DND-41 (cell line): ENCODE measurements at regions not wholly inside any gene's neighbourhood (a gene's known extent, or its start where the extent isn't known, plus 50 kb on each side); places are given as distances from the start of the nearest gene placed in this dataset.

Experiments
- ATAC-seq: fragments of 200-7000 bp; cut with Tn5 transposase; 3 replicates; pipeline ENCODE4 v1.9.1; 2021; ENCODE audit warnings: low read depth; ENCODE audit not compliant: insufficient read depth
- DNase-seq: peaks from one replicate; pipeline ENCODE4 v3.0.0-alpha.2; 2020
- H2AFZ ChIP-seq: 2 replicates; pipeline ENCODE4 v1.6.0; 2012; ENCODE audit warnings: low read depth, low read length
- H3K27ac ChIP-seq: 2 replicates; pipeline ENCODE4 v1.5.1; 2012; ENCODE audit warnings: low read length, inconsistent platforms
- H3K27me3 ChIP-seq: fragments of 200-600 bp; sonication (generic); 2 replicates; pipeline ENCODE4 v1.6.0; 2012; ENCODE audit warnings: low read length, mild to moderate bottlenecking, inconsistent platforms; ENCODE audit not compliant: insufficient read depth, poor library complexity
- H3K36me3 ChIP-seq: 2 replicates; pipeline ENCODE4 v1.5.1; 2012; ENCODE audit warnings: low read length, inconsistent platforms; ENCODE audit not compliant: insufficient read depth
- H3K4me1 ChIP-seq: 2 replicates; pipeline ENCODE4 v1.5.1; 2012; ENCODE audit warnings: mild to moderate bottlenecking, low read length; ENCODE audit not compliant: insufficient read depth
- H3K4me2 ChIP-seq: 2 replicates; pipeline ENCODE4 v1.6.0; 2012; ENCODE audit warnings: mild to moderate bottlenecking, moderate library complexity, low read length, inconsistent platforms; ENCODE audit not compliant: insufficient read depth
- H3K4me3 ChIP-seq, 2 experiments: fragments of 200-600 bp in 1 of 2; shearing (Covaris generic) in 1 of 2; 2 replicates each; pipeline ENCODE4 v1.5.1; 2012 to 2016; ENCODE audit warnings: inconsistent platforms in 2 of 2, low read length in 2 of 2, mild to moderate bottlenecking in 2 of 2, low read depth in 1 of 2, moderate library complexity in 1 of 2
- H3K79me2 ChIP-seq: 2 replicates; pipeline ENCODE4 v1.6.0; 2012; ENCODE audit warnings: low read length, inconsistent platforms; ENCODE audit not compliant: insufficient read depth
- H3K9ac ChIP-seq: 2 replicates; pipeline ENCODE4 v1.6.0; 2012; ENCODE audit warnings: low read depth, mild to moderate bottlenecking, inconsistent platforms, low read length, moderate library complexity
- H3K9me3 ChIP-seq: 2 replicates; pipeline ENCODE4 v1.5.1; 2012; ENCODE audit warnings: low read length, moderate library complexity, mild to moderate bottlenecking, inconsistent platforms; ENCODE audit not compliant: insufficient read depth, severe bottlenecking
- H4K20me1 ChIP-seq: 2 replicates; pipeline ENCODE4 v1.6.0; 2012; ENCODE audit warnings: low read length; ENCODE audit not compliant: insufficient read depth
- EZH2 ChIP-seq: IDR thresholded peaks from 3 replicates; pipeline ENCODE4 v1.6.1; 2012; ENCODE audit warnings: borderline replicate concordance, low read depth, mild to moderate bottlenecking, moderate library complexity, low read length, inconsistent platforms; ENCODE audit not compliant: severe bottlenecking
- TF ChIP-seq, protein P1 (sequence below): IDR thresholded peaks from 2 replicates; pipeline ENCODE4 v1.5.1; 2012; ENCODE audit warnings: borderline replicate concordance, low read length, moderate library complexity, mild to moderate bottlenecking; ENCODE audit not compliant: poor library complexity, severe bottlenecking; ENCODE audit errors: extremely low read depth

DNA sequence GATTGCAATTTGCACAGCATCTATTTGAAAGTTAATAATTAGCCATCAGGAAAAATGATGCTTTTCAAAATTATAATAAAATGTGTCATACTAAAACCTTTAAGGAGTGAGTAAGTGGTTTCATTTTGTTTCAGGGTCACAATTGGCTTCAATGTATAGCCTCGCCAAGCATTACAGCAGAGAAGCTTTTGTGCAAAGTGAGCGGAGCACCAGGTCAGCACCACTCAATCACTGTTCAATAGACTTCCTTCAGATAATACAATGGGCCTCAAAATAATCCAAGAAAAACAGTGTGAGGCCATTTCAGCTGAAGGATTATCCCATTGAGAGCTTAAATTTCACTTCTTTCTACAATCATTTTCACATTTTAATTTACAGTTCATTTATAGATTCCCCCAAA lies 409.2 kb upstream of the SLIT2 start:
- no peak for ATAC-seq
- Histone ChIP-seq H3K4me2 (no peak overlapping the region), H3K9me3 (no peaks in the 10 kb centered on the region)

DNA sequence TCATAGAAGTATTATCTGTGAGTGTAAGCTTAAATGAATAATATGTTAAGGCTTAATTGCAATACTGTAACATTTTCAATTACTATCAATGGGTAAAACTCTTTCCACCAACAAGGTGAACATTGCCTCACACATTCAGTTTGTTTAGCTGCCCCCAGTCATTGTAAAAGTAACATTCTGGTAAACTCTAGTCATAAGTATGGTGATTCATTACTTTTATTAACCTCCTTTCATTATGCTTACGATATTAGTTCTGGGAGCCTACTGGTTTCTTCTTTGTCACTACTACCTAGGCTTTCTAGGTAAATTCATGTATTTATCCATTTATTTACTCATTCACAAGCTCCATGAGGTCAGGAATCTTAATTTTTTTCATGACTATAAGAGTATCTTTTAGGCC lies 412.8 kb upstream of the SLIT2 start:
- Histone ChIP-seq H3K9ac (no peak overlapping the region), H3K36me3 (no peaks in the 10 kb centered on the region), H3K4me1 (no peaks in the 10 kb centered on the region), H4K20me1 (no peaks in the 10 kb centered on the region), H3K27ac (no peak overlapping the region), H3K4me3 (no peak overlapping the region), H3K4me2 (no peak overlapping the region), H3K9me3 (peaks cover 3% of the 10 kb centered on the region), H3K27me3 (no peaks in the 10 kb centered on the region), H2AFZ (no peak overlapping the region), H3K79me2 (no peaks in the 10 kb centered on the region)
- no peak for ATAC-seq
- TF ChIP-seq, protein P1, sequence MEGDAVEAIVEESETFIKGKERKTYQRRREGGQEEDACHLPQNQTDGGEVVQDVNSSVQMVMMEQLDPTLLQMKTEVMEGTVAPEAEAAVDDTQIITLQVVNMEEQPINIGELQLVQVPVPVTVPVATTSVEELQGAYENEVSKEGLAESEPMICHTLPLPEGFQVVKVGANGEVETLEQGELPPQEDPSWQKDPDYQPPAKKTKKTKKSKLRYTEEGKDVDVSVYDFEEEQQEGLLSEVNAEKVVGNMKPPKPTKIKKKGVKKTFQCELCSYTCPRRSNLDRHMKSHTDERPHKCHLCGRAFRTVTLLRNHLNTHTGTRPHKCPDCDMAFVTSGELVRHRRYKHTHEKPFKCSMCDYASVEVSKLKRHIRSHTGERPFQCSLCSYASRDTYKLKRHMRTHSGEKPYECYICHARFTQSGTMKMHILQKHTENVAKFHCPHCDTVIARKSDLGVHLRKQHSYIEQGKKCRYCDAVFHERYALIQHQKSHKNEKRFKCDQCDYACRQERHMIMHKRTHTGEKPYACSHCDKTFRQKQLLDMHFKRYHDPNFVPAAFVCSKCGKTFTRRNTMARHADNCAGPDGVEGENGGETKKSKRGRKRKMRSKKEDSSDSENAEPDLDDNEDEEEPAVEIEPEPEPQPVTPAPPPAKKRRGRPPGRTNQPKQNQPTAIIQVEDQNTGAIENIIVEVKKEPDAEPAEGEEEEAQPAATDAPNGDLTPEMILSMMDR: no peak
- TF ChIP-seq EZH2: no peak
- DNase-seq: no peak

More for the DNA sequence above, 409.2 kb upstream of the SLIT2 start:
- Histone ChIP-seq H3K9ac (no peak overlapping the region), H3K27me3 (no peaks in the 10 kb centered on the region), H3K27ac (no peak overlapping the region), H3K4me3 (no peak overlapping the region), H2AFZ (no peak overlapping the region), H3K36me3 (no peaks in the 10 kb centered on the region), H3K79me2 (no peaks in the 10 kb centered on the region), H3K4me1 (no peaks in the 10 kb centered on the region), H4K20me1 (no peaks in the 10 kb centered on the region)
- no peak for TF ChIP-seq EZH2
- TF ChIP-seq, protein P1: no peak
- no peak for DNase-seq

DNA sequence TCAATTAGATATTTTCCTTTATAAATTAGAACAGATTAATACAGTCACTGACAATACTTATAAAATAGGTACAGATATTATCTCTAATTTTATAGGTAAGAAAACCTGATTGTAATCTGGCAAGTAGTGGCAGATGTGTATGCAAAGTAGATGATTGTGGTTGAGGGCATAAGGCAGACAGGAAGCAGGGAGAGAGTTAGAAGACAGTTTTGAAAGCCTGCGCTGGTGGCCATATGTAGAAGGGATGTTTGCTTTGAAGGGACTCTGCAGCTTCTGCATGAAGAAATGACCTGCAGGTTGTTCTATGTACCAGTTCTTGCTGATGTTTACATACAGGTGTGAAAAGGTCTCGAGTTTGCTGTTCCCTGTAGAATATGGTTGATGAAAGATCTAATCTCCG lies 416.3 kb upstream of the SLIT2 start:
- Histone ChIP-seq H3K79me2 (no peaks in the 10 kb centered on the region), H3K27ac (no peak overlapping the region), H3K9ac (no peak overlapping the region), H4K20me1 (no peaks in the 10 kb centered on the region), H3K4me3 (no peak overlapping the region), H2AFZ (no peak overlapping the region), H3K4me2 (no peak overlapping the region), H3K4me1 (no peaks in the 10 kb centered on the region), H3K9me3 (peaks cover 3% of the 10 kb centered on the region), H3K27me3 (no peaks in the 10 kb centered on the region), H3K36me3 (no peaks in the 10 kb centered on the region)
- peak; percentile 72 for ATAC-seq
- no peak for TF ChIP-seq EZH2
- TF ChIP-seq, protein P1: no peak
- DNase-seq: no peak

DNA sequence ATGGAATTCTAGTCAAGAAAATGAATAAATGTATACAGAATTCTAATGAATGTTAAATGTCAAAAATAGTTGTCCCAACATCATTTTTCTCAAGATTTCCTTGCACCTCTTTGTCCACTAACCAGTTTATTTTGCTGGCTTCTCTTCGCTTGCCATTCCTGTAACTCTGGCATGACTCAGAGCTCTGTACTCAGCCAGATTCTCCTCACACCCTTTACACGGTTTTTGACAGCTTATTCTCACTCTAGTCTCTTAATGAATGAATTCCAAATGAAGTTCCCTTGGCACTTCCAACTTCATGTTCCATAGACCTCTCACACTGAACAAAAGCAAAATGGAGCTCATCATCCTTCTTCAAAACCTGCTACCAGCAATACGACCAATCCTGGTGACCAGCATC lies 419.3 kb upstream of the SLIT2 start:
- DNase-seq: no peak
- H3K9ac ChIP-seq: no peak overlapping the region
- no peak for TF ChIP-seq EZH2
- TF ChIP-seq, protein P1: no peak
- H3K27me3 ChIP-seq: no peaks in the 10 kb centered on the region
- no peak overlapping the region for H2AFZ ChIP-seq
- H3K36me3 ChIP-seq: no peaks in the 10 kb centered on the region
- H3K4me3 ChIP-seq: no peak overlapping the region
- H4K20me1 ChIP-seq: no peaks in the 10 kb centered on the region
- H3K9me3 ChIP-seq: peaks cover 3% of the 10 kb centered on the region
- no peak for ATAC-seq
- no peaks in the 10 kb centered on the region for H3K4me1 ChIP-seq
- no peak overlapping the region for H3K27ac ChIP-seq
- no peaks in the 10 kb centered on the region for H3K79me2 ChIP-seq
- no peak overlapping the region for H3K4me2 ChIP-seq
